Right lobe of liver (tissue), 4 donors: ENCODE measurements at regions not wholly inside any gene's neighbourhood (a gene's known extent, or its start where the extent isn't known, plus 50 kb on each side); places are given as distances from the start of the nearest gene placed in this dataset.

Experiments
- CTCF ChIP-seq, 4 donors: fragments of 200-600 bp in 3 of 4; fragments of 450-650 bp in 1 of 4; IDR thresholded peaks; one replicate each; pipeline versions ENCODE4 v1.5.1 to v1.8.0; 2016 to 2022; ENCODE audit warnings: antibody characterized with exemption in 4 of 4, mild to moderate bottlenecking in 2 of 4
- POLR2A ChIP-seq: fragments of 450-650 bp; IDR thresholded peaks from one replicate; pipeline ENCODE4 v1.6.1; 2017; ENCODE audit warnings: antibody characterized with exemption, mild to moderate bottlenecking
- donor health status: DM: no; HTN: no; CAD: no.
- donor health status: DM: no; HTN: no; CAD: no.
- donor health status: DM: no; HTN: yes; CAD: no.

DNA sequence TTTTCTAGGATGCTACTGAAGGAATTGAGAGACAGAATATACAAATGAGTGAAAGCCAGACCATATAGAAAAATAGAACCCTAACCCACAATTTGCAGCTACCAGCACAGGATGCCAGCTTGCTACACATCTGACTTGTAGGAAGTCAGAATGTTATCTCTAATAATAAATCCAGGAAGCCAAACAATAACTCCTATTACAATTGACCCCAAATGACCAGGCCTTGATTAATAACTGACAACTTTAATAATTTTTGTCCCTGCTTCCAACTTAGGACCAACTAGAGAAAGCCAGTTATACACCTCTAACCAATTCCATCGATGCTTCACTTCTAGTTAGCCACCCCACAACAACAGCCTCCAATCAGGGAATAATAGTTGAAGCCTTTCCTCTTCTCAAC, 193.4 kb downstream of the CASP12 start:
- TF ChIP-seq POLR2A (no peak), CTCF (IDR thresholded peaks at IDR 0.05) (no peak)
